ENCODE measurements at regions not wholly inside any gene's neighbourhood (a gene's known extent, or its start where the extent isn't known, plus 50 kb on each side); places are given as distances from the start of the nearest gene placed in this dataset.

DNA sequence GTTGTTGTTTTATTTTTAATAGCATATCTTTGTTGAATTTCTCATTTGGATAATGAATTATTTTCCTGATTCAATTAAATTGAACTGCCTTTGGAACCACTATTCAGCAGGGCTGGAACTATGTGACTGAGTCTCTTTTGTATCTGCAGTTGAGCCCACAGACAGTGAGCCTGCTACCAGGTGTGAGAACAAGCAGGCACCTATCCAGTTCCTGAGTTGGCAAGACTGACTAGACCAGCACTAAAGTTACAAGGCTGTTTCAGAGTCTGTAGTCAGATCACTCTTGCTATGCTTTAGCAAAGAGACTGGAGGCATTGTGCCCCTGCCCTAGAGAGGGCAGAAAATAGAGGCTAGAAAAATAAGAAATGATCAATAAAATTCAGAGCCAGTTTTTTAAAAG lies 237.3 kb upstream of the GRID2 start:
- H3K4me1 ChIP-seq = no peaks in the 10 kb centered on the region
- intact Hi-C loops (cut with DNase I) = no loop called here
- no peak for ATAC-seq

DNA sequence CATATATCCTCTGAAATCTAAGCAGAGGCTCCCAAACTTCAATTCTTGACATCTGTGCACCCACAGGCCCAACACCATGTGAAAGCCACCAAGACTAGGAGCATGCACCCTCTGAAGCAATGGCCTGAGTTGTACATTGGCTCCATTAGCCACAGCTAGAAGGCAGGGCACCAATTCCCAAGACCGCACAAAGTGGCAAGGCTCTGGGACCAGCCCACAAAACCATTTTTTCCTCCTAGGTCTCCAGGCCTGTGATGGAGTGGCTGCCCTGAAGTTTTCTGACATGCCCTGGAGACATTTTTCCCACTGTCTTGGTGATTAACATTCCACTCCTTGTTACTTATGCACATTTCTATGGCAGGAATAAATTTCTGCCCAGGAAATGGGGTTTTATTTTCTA lies 232.2 kb upstream of the GRID2 start:
- Histone ChIP-seq H3K27ac (no peak overlapping the region), H3K4me3 (no peak overlapping the region), H3K4me1 (no peaks in the 10 kb centered on the region), H3K9me3 (peaks cover 12% of the 10 kb centered on the region), H3K27me3 (ENCODE audit: low read depth) (no peaks in the 10 kb centered on the region), H3K36me3 (no peaks in the 10 kb centered on the region)
- TF ChIP-seq, protein P1, sequence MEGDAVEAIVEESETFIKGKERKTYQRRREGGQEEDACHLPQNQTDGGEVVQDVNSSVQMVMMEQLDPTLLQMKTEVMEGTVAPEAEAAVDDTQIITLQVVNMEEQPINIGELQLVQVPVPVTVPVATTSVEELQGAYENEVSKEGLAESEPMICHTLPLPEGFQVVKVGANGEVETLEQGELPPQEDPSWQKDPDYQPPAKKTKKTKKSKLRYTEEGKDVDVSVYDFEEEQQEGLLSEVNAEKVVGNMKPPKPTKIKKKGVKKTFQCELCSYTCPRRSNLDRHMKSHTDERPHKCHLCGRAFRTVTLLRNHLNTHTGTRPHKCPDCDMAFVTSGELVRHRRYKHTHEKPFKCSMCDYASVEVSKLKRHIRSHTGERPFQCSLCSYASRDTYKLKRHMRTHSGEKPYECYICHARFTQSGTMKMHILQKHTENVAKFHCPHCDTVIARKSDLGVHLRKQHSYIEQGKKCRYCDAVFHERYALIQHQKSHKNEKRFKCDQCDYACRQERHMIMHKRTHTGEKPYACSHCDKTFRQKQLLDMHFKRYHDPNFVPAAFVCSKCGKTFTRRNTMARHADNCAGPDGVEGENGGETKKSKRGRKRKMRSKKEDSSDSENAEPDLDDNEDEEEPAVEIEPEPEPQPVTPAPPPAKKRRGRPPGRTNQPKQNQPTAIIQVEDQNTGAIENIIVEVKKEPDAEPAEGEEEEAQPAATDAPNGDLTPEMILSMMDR (IDR thresholded peaks at IDR 0.05) = no peak
- ATAC-seq = no peak
- intact Hi-C loops (cut with DNase I) = no loop called here
- no peak for DNase-seq

More for the DNA sequence above, 237.3 kb upstream of the GRID2 start:
- Histone ChIP-seq H3K4me3 (no peak overlapping the region), H3K36me3 (no peaks in the 10 kb centered on the region), H3K27me3 (ENCODE audit: low read depth) (no peaks in the 10 kb centered on the region), H3K9me3 (peaks cover 11% of the 10 kb centered on the region), H3K27ac (no peak overlapping the region)
- no peak for DNase-seq
- TF ChIP-seq, protein P1 (IDR thresholded peaks at IDR 0.05) = no peak

DNA sequence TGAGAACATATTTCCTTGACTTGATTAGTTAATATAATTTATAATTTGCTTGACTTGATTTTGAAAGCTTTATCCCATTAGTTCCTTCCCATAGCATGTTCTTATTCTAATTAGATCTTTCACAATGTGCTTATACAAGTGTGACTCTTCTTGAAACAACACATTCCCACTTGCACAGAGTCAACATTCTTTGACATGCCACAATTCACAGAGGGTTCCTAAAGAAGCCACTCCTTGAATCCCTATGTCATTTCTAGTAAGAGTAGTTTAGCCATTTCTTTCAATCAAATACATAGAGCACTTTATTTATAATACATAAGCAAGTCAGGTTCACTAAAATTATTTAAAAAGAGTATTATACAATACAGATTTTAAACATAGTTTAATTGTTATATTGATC lies 228.9 kb upstream of the GRID2 start:
- Histone ChIP-seq H3K36me3 (no peaks in the 10 kb centered on the region), H3K27ac (no peak overlapping the region), H3K4me1 (no peaks in the 10 kb centered on the region), H3K4me3 (no peak overlapping the region), H3K27me3 (ENCODE audit: low read depth) (no peaks in the 10 kb centered on the region), H3K9me3 (peaks cover 12% of the 10 kb centered on the region)
- no peak for ATAC-seq
- no peak for DNase-seq
- intact Hi-C loops (cut with DNase I) = no loop called here
- TF ChIP-seq, protein P1 (IDR thresholded peaks at IDR 0.05) = no peak

DNA sequence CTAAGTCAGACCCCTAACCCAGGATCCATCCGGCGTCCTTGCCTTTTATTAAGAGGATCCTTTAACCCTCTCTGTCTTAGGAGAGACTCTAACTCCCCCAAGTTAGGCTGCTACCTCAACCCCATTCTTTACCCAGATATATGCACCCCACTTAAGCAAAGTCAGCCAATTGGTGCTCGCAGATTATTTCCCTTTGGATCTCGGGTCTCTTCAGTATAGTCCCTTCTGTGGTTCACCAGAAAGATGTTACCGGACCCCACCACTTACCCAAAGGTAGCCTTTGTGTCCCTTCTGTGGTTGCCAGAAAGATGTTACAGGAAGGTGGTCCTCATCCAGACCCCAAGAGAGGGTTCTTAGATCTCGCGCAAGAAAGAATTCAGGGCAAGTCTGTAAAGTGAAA lies 212.9 kb upstream of the GRID2 start:
- no peaks in the 10 kb centered on the region for H3K4me1 ChIP-seq
- DNase-seq (no peak), ATAC-seq (no peak)
- H3K4me3 ChIP-seq = no peak overlapping the region
- H3K27me3 ChIP-seq (ENCODE audit: low read depth) = no peaks in the 10 kb centered on the region
- H3K36me3 ChIP-seq = no peaks in the 10 kb centered on the region
- H3K27ac ChIP-seq = no peak overlapping the region
- TF ChIP-seq, protein P1 (IDR thresholded peaks at IDR 0.05) = no peak
- intact Hi-C loops (cut with DNase I) = no loop called here
- no peaks in the 10 kb centered on the region for H3K9me3 ChIP-seq

DNA sequence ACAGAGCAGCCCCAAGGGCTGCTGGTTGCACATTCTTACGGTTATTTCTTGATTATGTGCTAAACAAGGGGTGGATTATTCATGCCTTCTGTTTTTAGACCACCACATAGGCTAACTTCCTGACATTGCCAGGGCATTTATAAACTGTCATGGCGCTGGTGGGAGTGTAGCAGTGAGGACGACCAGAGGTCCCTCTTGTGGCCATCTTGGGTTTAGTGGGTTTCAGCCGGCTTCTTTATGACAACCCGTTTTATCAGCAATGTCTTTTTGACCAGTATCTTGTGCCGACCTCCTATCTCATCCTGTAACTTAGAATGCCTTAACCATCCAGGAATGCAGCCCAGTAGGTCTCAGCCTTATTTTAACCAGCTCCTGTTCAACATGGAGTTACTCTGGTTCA lies 212.4 kb upstream of the GRID2 start:
- TF ChIP-seq, protein P1 (IDR thresholded peaks at IDR 0.05) = no peak
- Histone ChIP-seq H3K4me1 (no peaks in the 10 kb centered on the region), H3K27ac (no peak overlapping the region), H3K27me3 (ENCODE audit: low read depth) (no peaks in the 10 kb centered on the region), H3K4me3 (no peak overlapping the region), H3K36me3 (no peaks in the 10 kb centered on the region), H3K9me3 (no peaks in the 10 kb centered on the region)
- no peak for ATAC-seq
- DNase-seq = no peak
- intact Hi-C loops (cut with DNase I) = no loop called here

DNA sequence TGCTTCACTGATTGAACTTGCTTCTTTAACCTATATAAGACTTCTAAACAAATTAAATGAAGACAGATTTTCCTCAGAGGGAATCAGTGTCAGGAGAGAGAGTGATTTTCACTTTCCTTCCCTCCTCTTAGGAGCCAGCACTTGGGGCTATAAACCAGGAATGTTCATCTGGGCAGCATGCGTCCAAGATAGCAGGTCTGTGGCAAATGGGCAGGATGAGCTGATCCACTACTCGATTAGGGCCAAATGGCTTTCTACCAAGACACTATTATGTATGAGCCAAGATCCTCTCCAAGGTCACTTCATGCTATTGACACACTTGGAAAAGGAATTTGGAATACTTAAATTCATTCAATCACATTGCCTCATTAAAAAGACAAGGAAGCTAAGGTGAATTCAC lies 203.9 kb upstream of the GRID2 start:
- Histone ChIP-seq H3K4me3 (no peak overlapping the region), H3K27me3 (ENCODE audit: low read depth) (no peaks in the 10 kb centered on the region), H3K36me3 (no peaks in the 10 kb centered on the region), H3K9me3 (no peaks in the 10 kb centered on the region), H3K27ac (no peak overlapping the region), H3K4me1 (peaks cover 11% of the 10 kb centered on the region)
- intact Hi-C loops (cut with DNase I) = no loop called here
- TF ChIP-seq, protein P1 (IDR thresholded peaks at IDR 0.05) = no peak
- DNase-seq (no peak), ATAC-seq (no peak)

Measured in lower lobe of right lung (tissue), 2 donors.